ENCODE measurements at regions not wholly inside any gene's neighbourhood (a gene's known extent, or its start where the extent isn't known, plus 50 kb on each side); places are given as distances from the start of the nearest gene placed in this dataset.

- Histone ChIP-seq H3K36me3 (ENCODE audit: control insufficient read depth, insufficient read depth, low read length) (no peaks in the 10 kb centered on the region), H2BK15ac (ENCODE audit: low read depth, low read length) (0 out of 3 replicates have a peak overlapping the region, but pooled peaks have one; percentile 64), H4K5ac (ENCODE audit: low read depth, low read length) (no peak overlapping the region), H3K27me3 (ENCODE audit: control insufficient read depth, insufficient read depth, low read length) (no peaks in the 10 kb centered on the region), H2BK20ac (ENCODE audit: low read depth, low read length) (peak overlapping the region; percentile 96), H3K4ac (ENCODE audit: low read depth, low read length) (peak overlapping the region; percentile 95), H3K23ac (ENCODE audit: low read depth, low read length) (0 out of 2 replicates have a peak overlapping the region, but pooled peaks have one; percentile 77), H2BK5ac (ENCODE audit: low read depth, low read length, poor library complexity, severe bottlenecking) (peak overlapping the region; percentile 95), H3K79me1 (ENCODE audit: low read depth in 1 of 2, low read length in 2 of 2) (no peaks in the 10 kb centered on the region), H3K4me1 (ENCODE audit: control insufficient read depth, insufficient read depth, low read length) (peaks cover 16% of the 10 kb centered on the region), H3K18ac (ENCODE audit: low read depth, low read length) (peak overlapping the region; percentile 95; the same call in 1 of the 2 replicates), H3K4me3 (ENCODE audit: insufficient read depth, low read depth, low read length) (no peak overlapping the region), H2BK120ac (ENCODE audit: low read depth, low read length) (peak overlapping the region; percentile 97), H3K9me1 (ENCODE audit: insufficient read depth, low read length) (peaks cover 14% of the 10 kb centered on the region), H3K9me3 (ENCODE audit: control insufficient read depth, insufficient read depth, low read length) (no peaks in the 10 kb centered on the region), H4K91ac (ENCODE audit: insufficient read depth, low read depth, low read length) (peak overlapping the region; percentile 91; the same call in 1 of the 2 replicates), H2AK9ac (replicated peaks; ENCODE audit: low read depth, low read length, poor library complexity) (no peak overlapping the region), H3K56ac (ENCODE audit: extremely low read depth, insufficient read depth, low read length) (peak overlapping the region; percentile 45; the same call in 1 of the 2 replicates), H3K27ac (ENCODE audit: insufficient read depth, low read length) (no peak overlapping the region; the same call in 1 of the 2 replicates), H4K20me1 (ENCODE audit: insufficient read depth, low read length) (no peaks in the 10 kb centered on the region), H3K14ac (replicated peaks; ENCODE audit: low read depth, low read length) (peak overlapping the region; percentile 78; the same call in 1 of the 2 replicates), H3K9ac (ENCODE audit: low read depth, low read length) (no peak overlapping the region), H2AK5ac (ENCODE audit: low read depth, low read length) (peak overlapping the region; percentile 87), H4K8ac (ENCODE audit: low read depth in 2 of 2, low read length in 2 of 2) (peak overlapping the region in 1 of 2 experiments; percentile 76; a peak in 2 of 4 replicates), H3K4me2 (ENCODE audit: low read depth, low read length) (peak overlapping the region; percentile 26; the same call in 1 of the 2 replicates), H2AFZ (replicated peaks; ENCODE audit: low read length, poor library complexity) (peak overlapping the region; percentile 62)
- TF ChIP-seq MAFK (IDR thresholded peaks at IDR 0.05; ENCODE audit: low read depth, low read length), result no peak
- no peak for TF ChIP-seq MAZ (IDR thresholded peaks at IDR 0.05; ENCODE audit: borderline replicate concordance, low read depth, low read length)
- TF ChIP-seq RCOR1 (IDR thresholded peaks at IDR 0.05; ENCODE audit: insufficient replicate concordance, low read length), result no peak
- peak; percentile 46; the same call in 1 of the 2 replicates for TF ChIP-seq BHLHE40 (IDR thresholded peaks at IDR 0.05; ENCODE audit: low read depth, low read length)
- TF ChIP-seq CHD1 (IDR thresholded peaks at IDR 0.05; ENCODE audit: low read depth, low read length), result no peak
- peak; percentile 98 for TF ChIP-seq FOS (IDR thresholded peaks at IDR 0.05; ENCODE audit: low read depth, low read length)
- TF ChIP-seq CTCF (conservative IDR thresholded peaks at IDR 0.05; ENCODE audit: low read depth, low read length), result no peak
- TF ChIP-seq USF2 (IDR thresholded peaks at IDR 0.05; ENCODE audit: low read depth, low read length), result no peak
- TF ChIP-seq POLR2A (IDR thresholded peaks at IDR 0.05; ENCODE audit: low read depth, low read length), result no peak
- TF ChIP-seq CEBPB (IDR thresholded peaks at IDR 0.05; ENCODE audit: low read depth, low read length), result peak; percentile 41; the same call in 1 of the 2 replicates
- TF ChIP-seq SMC3 (IDR thresholded peaks at IDR 0.05; ENCODE audit: low read depth, low read length), result no peak
- TF ChIP-seq RAD21 (IDR thresholded peaks at IDR 0.05; ENCODE audit: low read length), result no peak; the same call in 1 of the 2 replicates
- TF ChIP-seq RFX5 (IDR thresholded peaks at IDR 0.05; ENCODE audit: low read depth, low read length), result no peak
- TF ChIP-seq MXI1 (IDR thresholded peaks at IDR 0.05; ENCODE audit: borderline replicate concordance, low read depth, low read length), result no peak
- TF ChIP-seq, protein P1, sequence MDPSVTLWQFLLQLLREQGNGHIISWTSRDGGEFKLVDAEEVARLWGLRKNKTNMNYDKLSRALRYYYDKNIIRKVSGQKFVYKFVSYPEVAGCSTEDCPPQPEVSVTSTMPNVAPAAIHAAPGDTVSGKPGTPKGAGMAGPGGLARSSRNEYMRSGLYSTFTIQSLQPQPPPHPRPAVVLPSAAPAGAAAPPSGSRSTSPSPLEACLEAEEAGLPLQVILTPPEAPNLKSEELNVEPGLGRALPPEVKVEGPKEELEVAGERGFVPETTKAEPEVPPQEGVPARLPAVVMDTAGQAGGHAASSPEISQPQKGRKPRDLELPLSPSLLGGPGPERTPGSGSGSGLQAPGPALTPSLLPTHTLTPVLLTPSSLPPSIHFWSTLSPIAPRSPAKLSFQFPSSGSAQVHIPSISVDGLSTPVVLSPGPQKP (IDR thresholded peaks at IDR 0.05; ENCODE audit: borderline replicate concordance, low read depth, low read length), result no peak
- no peak for TF ChIP-seq NFE2L2 (IDR thresholded peaks at IDR 0.05; ENCODE audit: low read depth, low read length)
- ChIA-PET POLR2A (ENCODE audit: unreplicated experiment) (no interaction called here), CTCF (no interaction called here)
- peak; percentile 99 for DNase-seq
- BruUV-seq (replicated peaks), result no TSS peak
- intact Hi-C loops (cut with micrococcal nuclease), result no loop called here
- dilution Hi-C loops (cut with HindIII; ENCODE audit: low sequenced_read_pairs, unreplicated experiment), result no loop called here
- peak; percentile 89 for ATAC-seq (ENCODE audit: low read depth)
- in situ Hi-C loops (cut with MboI; ENCODE audit: low sequenced_read_pairs), result no loop called here
- WGBS, 2 experiments (ENCODE audit: extremely low coverage in 2 of 2, insufficient read length in 1 of 2), result no CpG with 5 or more reads among the region's 2 CpGs
Measured at GRCh38 chr11:129639300-129639699, 176.3 kb upstream of the TMEM45B start.

Measured in IMR-90 (cell line).